ENCODE measurements at regions not wholly inside any gene's neighbourhood (a gene's known extent, or its start where the extent isn't known, plus 50 kb on each side); places are given as distances from the start of the nearest gene placed in this dataset.
"Not testable (repeated sequence)": the region's sequence is repeated elsewhere in the genome, so short reads cannot be mapped to it uniquely, and the experiment has no call there.

- no peak for DNase-seq (ENCODE audit: low read depth)
These were observed 434.3 kb downstream of the MDFIC start for GRCh38 chr7:115356139-115356746.

GRCh38 chr7:115354925-115355324 lies 433.0 kb downstream of the MDFIC start:
- DNase-seq (ENCODE audit: low read depth): no peak

DNA sequence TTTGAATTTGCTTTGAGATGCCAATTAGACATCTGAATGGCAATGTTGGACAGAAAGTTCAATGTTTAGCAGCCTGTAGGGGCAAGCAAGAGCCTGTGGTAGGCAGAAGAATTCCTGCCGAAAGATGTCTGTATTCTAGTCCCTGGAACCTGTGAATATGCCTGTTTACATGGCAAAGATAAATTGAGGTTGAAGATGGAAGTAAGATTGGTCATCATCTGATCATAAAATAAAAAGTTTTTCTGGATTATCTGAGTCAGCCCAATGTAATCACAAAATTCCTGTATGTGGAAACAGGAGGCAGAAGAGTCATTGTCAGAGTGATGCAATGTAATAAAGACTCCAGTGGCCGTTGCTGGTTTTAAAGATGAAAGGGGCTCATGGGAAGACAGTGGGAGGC lies 430.5 kb downstream of the MDFIC start:
- peak; percentile 31 for DNase-seq (ENCODE audit: low read depth)

DNA sequence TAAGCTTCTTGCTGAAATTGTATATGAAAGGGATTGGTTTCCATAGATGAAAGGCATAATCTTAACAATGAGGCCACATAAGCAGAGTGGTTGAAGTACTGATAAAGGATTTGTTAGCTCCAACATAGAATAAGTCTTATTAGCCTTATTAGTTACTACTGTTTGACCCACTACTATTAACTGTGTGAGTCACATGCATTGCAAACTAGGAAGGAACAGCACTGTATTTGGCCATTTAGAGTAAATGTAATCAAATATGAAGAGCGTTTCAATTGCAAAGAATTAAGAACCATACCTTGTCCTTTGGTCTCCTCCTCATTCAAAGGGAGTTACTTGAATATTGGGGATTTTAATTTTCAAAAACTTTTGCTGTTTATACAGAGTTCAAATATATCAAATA lies 428.9 kb downstream of the MDFIC start:
- DNase-seq (ENCODE audit: low read depth): no peak

DNA sequence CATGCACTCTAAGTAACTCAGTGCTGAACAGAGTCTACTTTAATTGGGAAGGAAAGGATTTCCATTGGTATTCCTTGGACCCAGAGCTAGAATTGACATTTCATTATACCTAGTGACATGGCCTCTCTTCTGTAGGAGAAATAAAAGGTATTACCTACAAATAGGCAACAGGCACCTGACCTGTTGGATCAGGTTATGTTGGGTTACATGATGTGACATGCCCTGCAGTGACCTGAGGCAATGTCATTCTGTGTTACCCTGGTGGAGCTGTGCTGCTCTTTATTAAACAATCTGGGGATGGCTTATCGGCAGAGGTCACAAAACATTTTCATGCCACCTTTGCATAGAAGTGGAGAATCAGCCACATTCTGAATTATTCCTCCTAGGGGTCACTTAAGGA lies 427.7 kb downstream of the MDFIC start:
- DNase-seq (ENCODE audit: low read depth): no peak

GRCh38 chr7:115346685-115347084 lies 424.8 kb downstream of the MDFIC start:
- DNase-seq (ENCODE audit: low read depth): no peak

GRCh38 chr7:115340828-115341227 lies 418.9 kb downstream of the MDFIC start:
- DNase-seq (ENCODE audit: low read depth): no peak

DNA sequence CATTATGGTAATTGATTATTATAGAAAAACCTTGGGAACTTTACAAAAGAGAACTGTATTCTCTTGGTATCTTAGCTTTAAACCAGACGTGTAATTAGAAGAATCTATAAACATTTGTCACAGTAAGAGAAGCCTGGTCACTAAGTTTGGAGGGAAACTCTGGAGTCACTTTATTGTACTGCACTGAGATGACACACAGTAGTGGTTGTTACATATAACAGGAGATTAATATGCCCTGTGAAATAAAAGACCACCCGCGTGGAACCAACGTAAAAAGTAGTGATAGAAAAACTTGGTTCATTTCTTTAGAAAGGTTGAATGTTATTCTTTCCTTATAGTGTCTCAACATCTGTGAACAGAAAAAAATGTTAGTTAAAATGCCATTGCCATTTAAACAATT lies 416.1 kb downstream of the MDFIC start:
- no peak for DNase-seq (ENCODE audit: low read depth)

DNA sequence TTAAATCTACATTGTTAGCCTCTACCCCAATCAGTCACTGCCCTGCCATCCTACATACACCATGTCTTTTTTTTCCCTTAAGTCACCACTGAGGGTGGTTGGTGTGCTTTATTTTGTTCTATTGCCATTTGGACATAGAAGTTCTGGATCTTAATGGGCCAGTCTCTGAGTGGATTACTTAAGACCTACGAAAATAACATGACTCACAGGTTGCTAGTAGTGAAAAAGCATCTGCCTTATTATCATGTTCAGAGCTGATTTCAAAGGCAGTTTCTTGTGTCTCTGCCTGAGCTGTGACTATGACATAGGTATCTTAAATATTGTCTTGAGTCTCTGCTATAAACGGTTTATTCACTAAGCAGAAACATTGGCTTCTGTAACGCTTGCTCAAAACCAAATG lies 410.8 kb downstream of the MDFIC start:
- no peak for DNase-seq (ENCODE audit: low read depth)

DNA sequence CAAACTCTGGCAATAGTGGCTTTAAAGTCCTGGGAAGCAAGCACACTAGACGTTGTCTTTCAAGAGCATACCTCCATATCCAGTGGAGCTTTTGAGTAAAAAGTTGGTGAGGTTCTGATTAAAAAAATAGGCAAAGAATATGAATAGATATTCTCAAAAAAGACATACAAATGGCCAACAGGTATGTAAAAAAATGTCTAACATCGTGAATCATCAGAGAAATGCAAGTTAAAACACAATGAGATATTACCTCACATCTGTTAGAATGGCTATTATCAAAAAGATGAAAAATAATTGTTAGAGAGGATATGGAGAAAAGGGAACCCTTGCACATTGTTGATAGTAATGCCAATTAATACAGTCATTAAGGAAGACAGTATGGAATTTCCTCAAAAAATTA lies 407.1 kb downstream of the MDFIC start:
- DNase-seq (ENCODE audit: low read depth): no peak

DNA sequence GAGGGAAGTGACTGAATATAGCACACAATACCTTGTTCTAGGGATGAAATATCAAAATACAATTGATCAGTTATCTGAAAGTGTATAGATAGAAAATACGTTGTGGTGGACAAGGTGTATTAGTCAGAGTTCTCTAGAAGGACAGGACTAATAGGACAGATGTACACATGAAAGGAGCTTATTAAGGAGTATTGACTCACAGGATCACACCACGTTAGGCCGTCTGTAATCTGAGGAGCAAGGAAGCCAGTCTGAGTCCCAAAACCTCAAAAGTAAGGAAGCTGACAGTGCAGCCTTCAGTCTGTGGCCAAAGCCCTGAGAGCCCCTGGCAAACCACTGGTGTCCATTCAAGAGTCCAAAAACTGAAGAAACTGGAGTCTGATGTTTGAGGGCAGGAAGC lies 406.1 kb downstream of the MDFIC start:
- DNase-seq (ENCODE audit: low read depth): no peak

GRCh38 chr7:115327326-115327725 lies 405.4 kb downstream of the MDFIC start:
- DNase-seq (ENCODE audit: low read depth): no peak

- DNase-seq (ENCODE audit: low read depth): no peak
These were observed 397.6 kb downstream of the MDFIC start for GRCh38 chr7:115319541-115319940.

- DNase-seq (ENCODE audit: low read depth): not testable (repeated sequence)
These were observed 388.4 kb downstream of the MDFIC start for GRCh38 chr7:115310316-115310715.

GRCh38 chr7:115306586-115306985 lies 384.7 kb downstream of the MDFIC start:
- DNase-seq (ENCODE audit: low read depth): no peak

GRCh38 chr7:115300231-115300870 lies 378.5 kb downstream of the MDFIC start:
- no peak for DNase-seq (ENCODE audit: low read depth)

GRCh38 chr7:115299397-115300037 lies 377.6 kb downstream of the MDFIC start:
- DNase-seq (ENCODE audit: low read depth): no peak

DNA sequence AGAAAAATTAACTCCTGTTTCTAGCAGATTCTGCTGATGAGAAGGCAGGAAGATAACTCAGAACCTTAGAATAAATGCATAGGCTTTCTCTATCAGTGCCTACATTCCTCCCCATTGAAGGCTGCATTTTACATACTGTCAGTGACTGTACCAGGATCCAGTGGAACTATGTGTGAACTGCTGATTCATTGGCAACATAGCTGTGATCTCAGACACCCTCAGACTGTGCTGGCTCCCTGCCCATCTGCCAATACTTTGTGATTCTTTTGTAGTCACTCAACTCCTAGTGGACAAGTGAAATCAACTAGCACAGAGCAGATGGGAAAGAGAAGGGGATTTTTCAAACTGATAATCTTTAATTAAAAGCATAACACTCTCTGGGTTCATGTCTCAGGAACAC lies 375.8 kb downstream of the MDFIC start:
- DNase-seq (ENCODE audit: low read depth): peak; percentile 57

DNA sequence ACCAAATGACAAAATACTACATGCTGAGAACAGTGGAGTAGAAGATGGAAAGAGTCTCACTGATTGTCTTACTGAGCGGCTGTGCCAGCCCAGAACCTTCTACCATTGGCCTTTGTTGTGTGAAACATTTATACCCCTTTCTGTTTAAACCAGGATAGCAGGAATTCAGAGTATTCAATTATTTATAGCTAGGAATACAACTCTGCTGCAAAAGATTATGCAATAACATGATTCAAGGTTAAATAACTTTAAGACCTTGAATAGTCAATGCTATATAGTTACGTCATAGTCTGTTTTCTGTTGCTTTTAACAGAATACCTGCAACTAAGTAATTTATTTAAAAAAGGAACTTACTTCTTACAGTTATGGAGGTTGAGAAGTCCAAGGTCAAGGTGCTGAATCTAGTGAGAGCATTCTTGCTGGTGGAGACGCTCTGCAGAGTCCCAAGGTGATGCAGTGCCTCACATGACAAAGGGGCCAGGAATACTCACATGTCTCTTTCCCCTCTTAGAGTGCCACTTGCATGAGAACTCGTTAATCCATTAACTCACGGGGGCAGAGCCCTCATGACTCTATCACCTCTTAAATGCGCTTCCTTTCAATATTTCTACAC lies 371.8 kb downstream of the MDFIC start:
- no peak for DNase-seq (ENCODE audit: low read depth)

DNA sequence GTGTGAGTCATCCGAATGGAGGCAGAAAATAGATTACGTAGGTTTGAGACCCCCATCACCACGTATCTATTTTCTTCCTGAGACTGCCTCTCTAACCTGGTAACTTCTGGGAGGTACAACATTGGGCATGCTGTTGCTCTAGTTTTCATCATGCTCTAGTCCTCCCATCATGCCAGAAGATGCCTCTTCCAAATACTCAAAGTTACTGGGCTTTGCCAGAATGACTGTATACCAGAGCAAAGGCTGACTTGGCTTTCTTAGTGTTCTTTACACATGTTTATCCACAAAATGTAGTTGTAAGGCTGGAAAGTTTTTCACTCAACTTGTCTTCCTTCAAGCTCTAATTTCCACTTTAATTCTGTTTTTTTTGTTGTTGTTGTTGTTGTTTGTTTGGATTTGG lies 370.5 kb downstream of the MDFIC start:
- DNase-seq (ENCODE audit: low read depth): no peak

DNA sequence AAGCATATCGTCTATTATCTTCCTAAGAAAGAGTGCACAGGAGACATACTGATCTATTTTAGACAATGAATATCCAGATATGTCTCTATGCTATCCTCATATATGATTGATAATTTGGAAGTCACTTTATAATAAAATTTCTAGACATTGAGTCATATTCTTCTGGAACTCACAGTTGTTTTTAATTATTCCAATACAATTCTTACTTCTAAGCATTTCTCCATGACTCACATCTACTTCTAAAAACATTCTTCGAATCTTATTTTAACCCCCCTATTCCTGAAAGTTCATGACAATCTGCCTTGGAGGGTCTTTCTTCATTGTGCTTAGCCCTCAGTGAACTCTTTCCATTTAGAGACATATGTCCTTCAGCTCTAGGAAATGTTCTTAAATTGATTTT lies 368.1 kb downstream of the MDFIC start:
- no peak for DNase-seq (ENCODE audit: low read depth)

DNA sequence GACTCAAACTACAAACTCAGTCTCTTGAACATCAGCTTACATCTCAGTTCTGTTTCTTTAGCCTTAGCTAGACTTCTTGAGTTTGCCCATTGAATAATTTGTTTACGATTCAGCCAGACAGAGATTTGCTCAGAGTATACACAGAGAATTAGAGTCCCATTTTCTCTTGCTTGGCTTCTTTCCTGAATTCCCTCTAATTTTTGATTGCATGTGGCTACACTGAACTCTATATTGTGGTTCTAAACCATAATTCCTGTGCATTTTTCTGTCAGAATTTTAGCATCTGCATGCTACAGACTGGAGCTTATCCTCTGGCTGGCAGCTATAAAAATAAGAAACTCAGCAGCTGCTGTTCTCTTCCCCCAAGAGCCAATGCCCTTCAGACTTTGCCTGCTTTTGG lies 354.9 kb downstream of the MDFIC start:
- no peak for DNase-seq (ENCODE audit: low read depth)

- not testable (repeated sequence) for DNase-seq (ENCODE audit: low read depth)
These were observed 352.0 kb downstream of the MDFIC start for GRCh38 chr7:115273855-115274254.

Data from HS-27A (cell line).